Activated T-cell treated with anti-CD3 and anti-CD28 coated beads, Interleukin-2, amount 50 U/mL, for 1 hour (primary cell): ENCODE measurements at regions not wholly inside any gene's neighbourhood (a gene's known extent, or its start where the extent isn't known, plus 50 kb on each side); places are given as distances from the start of the nearest gene placed in this dataset.
"Not testable (repeated sequence)": the region's sequence is repeated elsewhere in the genome, so short reads cannot be mapped to it uniquely, and the experiment has no call there.

Experiments used
- DNase-seq: peaks from one replicate; pipeline ENCODE4 v3.0.0-alpha.2; 2020

DNA sequence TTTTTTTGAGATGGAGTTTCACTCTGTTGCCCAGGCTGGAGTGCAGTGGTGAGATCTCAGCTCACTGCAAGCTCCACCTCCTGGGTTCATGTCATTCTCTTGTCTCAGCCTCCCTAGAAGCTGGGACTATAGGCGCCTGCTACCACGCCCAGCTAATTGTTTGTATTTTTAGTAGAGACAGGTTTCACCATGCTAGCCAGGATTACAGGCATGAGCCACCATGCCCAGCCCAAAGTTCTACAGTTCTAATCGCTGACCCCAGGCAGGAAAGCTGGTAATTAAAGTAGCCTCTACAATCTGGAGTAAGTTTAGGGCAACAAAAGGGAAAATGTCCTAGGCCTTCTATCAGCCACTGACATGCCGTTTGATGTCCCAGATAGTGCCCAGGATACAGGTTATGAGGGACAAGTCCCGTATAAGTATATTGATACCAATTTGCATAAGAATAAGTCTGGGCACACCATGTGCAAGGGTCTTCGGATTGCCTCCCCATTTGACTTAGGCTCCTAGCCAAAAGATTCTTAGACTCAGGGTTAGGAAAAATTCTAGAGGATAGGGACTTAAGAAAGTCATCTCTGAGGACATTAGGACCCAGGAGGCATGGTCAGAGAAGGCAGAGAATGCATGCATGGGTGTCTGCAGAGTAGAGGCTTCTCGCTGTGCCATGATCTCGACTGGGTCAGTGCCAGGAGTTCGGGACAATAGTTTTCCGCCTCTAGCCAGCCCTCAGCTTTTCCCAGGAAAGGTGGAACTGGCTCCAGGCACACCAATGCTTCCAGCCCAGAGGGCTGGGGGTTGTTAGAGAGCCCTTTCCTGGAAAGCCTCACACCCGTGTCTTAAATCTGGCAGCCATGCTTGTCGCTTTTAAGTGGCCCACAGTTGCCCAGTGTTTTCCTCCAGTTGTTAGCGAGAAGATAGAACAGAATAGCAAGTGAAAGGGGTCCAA is 1111.1 kb downstream of the TAF11L14 start:
- no peak for DNase-seq

DNA sequence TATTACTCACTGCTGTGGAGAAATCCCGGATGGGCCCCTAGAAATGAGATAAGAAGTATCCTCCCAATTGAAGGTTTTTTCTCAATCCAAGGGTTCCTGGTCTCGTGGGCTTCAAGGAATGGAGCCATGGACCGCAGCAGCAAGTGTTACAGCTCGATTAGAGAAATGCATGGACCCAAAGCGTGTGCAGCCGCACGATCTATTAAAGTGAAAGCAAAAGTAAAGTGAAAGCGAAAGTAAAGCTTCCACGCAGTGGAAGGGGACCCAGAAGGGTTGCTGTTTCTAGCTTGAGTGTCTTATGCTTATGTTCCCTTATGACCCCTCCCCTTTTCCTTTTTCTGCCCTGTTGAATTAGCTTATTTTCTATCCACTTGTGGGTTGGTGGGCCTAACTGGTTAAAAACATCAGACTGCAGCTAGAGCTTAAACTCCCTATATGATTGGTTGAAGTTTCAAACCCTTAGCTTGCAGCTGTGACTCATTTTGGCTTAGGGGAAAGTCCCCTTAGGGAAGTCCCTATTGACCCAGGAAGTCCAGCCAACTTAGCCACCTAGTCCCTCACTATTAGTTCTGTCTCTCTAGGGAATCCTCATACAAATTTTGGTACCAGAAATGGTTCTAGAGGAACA is 1111.8 kb downstream of the TAF11L14 start:
- peak; percentile 42 for DNase-seq

DNA sequence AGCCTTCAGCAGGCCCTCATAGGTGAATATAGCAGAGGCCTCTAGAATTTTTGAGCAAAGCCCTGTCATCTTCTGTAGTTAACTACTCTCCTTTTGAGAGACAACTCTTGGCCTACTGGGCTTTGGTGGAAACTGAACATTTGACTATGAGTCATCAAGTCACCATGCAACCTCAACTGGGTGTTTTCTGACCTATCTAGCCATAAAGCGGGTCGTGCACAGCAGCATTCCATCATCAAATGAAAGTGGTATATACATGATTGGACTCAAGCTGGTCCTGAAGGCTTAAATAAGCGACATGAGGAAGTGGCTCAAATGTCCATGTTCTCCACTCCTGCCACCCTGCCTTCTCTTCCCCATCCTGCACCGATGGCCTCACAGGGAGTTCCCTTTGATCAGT is 1115.5 kb downstream of the TAF11L14 start:
- no peak for DNase-seq

DNA sequence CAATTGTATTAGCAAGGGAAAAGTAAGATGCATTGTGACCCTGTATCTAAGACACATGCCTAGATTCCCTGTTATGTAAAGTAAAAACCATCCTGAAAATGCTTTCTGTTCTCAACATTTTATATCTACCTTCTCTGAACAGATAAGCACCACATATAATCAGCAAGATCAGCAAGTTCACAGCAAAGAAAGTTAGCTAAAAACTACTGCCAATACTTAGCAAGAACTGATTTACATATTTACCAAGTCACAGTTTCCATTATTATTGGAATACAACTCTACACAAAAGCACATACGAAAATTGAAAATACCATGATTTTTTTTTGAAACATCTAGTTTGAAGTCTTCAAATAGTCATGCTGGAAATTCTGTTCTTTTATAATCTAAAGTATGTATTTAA is 1118.1 kb downstream of the TAF11L14 start:
- DNase-seq: no peak

DNA sequence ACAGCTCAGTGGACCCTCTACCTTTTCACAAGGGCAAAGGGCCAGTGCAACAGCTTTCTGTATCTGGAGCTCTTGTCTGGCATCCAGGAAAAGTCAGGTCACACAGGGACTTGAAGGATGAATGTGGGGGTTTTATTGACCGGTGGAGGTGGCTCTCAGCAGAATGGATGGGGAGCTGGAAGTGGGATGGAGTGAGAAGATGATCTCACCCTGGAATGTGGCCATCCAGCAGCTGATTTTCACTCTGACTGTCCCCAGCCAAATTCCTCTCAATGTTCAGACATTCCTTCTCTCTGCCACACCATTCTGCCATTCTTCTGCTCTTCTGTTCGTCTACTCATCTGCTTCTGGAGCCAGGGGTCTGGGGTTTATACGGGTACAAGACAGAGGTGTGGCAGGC is 1119.9 kb downstream of the TAF11L14 start:
- DNase-seq: no peak

DNA sequence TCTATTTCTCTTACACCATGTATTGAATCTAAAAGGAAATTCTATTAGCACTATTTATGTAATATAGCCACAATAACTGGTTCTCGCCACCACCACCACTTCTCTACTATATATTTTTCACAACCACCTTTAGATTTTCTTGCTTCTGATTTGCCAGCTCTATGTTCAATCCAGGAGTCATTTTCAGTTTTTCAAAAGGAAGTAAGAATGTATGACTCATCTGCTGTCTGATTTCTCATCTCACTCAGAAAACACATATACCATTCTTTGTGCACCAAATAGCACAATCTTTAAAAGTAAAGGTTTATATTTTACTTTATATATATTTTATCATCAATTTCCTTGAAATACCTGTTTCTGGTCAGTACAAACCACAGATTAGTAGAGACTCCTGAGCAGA is 1127.5 kb downstream of the TAF11L14 start:
- no peak for DNase-seq

DNA sequence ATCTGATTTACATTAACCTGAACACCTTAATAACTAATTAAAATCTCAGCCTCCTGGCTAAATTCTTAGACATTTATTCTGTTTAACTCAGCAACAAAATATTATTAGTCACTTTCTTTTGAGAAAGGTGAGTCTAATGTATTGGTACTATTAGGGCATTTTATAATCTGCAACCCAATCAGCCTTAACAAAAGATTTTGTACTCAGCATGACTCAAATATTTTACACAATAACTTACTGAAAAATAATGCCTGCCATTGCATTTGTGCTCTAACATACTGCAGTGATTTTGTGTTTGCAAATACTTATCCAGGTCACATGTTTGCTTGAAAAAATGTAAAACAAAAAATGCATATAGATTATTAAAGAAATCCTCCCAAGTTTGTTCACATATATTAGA is 1129.9 kb downstream of the TAF11L14 start:
- no peak for DNase-seq

DNA sequence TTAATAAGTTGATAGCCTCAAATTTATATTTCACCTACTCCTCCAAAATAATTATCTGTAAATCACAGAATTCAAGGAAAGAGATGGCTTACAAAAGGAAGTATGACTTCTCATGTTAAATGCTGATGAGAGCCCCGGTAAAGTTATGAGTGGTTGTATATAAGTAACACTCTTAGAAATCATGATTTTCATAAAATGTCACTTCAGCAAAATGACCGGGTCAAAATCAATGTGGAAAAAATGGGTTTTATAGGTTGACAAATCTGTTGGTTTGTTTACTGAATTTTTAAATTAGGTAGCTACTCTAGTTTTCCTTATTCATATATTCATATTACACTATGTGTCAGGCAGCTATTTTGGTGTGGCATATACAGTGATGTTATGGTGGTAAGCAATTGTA is 1131.0 kb downstream of the TAF11L14 start:
- DNase-seq: no peak

DNA sequence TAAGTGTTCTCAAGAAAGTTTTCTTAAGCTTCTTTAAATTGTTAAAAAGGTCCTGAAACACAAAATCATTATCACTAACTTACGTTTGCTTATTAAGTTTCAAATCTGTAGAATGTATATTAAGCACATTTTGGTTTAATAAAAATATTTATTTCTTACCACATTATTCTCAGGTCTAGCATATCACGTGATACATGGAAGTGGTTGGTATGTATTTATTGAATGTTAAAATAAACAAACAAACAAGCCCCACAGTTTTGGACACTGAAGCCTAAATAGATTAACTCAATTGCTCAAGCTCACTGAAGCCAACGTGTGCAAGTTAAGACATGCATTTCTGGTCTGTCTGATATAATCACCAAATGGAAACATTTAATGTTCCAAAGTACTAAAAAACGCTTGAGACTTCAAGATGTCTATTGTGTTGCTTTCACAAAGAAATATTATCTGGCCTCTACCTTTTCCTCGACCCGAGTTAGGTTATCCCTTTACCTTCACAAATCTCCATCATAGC is 1136.9 kb downstream of the TAF11L14 start:
- no peak for DNase-seq

DNA sequence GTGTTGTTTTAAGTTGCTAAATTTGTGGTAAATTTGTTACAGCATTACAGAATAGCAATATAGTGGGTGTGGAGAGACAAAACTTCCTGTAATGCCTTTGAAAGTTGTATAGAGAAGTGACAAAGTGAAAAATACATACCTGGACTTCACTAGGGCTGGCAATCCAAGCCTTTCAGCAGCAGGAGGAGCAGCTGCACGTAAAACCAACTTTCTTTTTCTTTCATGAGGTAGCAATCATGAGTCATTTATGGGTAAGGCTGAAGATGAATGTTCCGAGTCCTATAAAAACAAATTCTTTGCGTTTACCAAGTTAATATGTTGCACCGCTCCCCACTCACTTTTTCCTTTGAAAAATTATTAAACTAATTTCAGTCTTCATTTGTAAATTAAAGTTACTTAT is 1138.2 kb downstream of the TAF11L14 start:
- DNase-seq: no peak

DNA sequence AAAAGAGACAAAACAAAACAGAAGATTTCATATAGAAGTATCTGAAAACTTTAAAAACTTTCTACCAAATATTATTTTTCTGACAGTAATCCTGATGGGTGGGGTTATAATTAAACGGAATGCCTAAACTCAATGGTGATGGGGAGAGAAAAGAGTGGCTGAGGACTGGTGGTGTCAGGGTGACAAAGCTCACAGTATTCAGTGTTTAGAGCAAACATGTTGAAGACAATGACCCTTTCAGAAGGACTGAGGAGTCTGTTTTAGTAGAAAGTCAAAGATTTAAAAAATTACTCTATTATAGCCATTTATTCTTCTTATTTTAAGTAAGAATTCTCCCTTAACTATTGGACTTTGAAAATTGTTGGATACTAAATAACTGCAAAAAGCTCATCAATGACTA is 1144.0 kb downstream of the TAF11L14 start:
- no peak for DNase-seq

DNA sequence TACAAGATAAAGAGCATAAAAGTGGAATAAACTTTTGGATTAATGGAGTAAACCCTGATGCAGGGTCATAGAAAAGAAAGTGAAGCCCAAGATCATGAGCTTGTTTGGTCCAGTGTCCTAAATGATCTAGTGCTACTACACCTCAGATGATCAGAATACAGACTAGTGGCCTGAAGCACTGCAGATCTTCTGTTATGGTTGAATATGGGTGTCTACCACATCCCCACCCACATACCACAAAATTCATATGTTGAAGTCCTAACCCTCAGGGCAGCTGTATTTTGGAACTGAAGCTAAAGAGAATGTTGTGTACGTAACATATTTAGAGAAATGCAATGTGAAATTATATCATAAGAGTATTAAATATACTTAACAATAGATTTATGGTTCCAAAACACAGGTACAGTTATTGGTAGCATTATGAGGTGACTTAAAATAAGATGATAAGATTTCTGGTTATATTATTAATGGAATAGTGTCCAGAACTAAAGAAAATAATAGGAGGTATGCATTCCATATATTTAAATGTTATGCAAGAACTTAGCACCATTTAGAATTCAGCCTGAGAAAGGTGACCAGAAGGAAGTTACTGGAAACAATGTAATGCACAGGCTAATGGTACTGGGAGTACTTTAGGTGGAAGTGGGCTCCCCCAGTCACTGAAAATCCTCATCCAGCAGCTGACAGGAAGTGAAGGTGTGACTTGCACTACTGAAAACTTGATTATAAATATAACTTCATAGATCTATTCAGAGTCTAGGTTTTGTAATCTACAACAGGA is 1155.1 kb downstream of the TAF11L14 start:
- DNase-seq: no peak

DNA sequence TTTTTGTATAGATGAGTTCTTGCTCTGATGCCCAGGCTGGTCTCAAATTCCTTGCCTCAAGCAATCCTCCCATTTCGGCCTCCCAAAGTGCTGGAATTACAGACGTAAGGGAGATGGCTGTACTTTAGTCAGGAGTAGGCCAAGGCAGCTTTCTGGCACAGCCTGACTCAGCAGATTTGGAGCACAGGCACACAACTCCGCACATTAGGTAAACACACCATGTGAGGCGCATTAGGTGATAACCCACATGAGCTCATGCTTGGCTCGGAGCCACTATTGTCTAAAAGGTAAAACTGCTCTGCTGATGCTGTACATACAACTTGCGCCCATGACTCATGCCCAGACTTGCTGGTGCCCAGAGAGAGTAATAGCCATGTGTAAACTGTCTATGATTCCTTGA is 1157.9 kb downstream of the TAF11L14 start:
- DNase-seq: no peak

DNA sequence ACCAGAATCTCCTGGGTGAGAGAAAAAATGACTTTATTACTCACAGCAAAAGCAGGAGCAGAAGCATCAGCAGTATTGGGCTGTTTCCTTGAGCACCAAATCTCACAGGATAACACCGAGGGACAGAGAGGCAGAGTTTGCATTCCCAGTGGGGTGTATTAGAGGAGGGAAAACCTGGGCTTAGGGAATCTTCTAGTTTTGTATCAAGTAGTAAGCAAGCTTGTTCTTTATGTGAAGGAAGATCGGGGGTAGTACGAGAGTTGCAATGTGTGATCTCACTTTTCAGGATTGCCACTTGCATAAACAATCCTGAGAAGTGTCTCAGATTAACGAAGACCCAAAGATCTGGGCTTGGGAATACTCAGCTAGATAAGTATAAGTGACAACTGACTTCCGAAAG is 1163.0 kb downstream of the TAF11L14 start:
- DNase-seq: no peak

DNA sequence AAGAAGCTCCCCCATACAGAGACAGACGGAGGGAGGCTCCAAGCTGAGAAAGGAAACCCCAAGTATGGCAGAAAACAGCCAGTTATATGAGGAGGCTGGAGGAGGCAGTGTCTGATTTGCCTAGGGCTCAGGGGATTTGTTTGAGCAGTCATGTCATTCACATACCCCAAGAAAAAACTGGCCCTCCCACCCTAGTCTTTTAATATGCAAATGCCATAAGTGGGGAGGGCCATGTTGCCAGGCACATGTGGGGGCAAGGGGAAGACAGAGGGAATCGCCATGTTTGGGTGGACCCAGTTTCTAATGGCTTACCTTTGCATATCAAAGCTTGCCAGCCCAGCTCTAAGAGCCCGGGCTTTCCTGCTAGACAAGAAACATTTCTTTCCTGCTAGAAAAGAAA is 1163.8 kb downstream of the TAF11L14 start:
- DNase-seq: no peak

DNA sequence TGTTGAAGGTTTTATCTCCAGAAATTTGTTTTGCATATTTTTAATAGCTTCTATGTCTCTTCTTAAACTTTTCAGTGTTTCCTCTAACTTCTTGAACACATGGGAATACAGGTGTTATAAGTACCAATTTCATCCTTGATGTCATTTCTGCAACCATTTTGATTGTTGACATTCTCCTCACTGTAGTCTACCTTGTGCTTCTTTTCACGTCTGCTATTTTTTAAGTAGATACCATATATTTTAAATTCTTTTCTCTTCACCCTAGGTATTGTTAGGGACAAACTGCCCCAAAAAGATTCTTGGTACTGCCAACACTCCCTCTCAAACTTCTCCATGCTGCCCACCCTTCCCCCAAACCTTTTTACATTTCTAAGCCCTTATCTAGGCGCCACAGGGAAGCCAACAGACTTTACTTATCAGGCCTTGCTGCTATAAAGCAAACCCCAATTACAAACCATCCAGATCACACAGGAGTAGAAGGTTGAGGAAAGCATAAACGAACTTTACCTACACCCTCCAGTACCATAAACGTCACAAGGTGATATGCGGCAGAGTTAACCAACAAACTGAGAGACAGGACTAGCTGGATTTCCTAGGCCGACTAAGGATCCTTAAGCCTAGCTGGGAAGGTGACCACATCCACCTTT is 1165.3 kb downstream of the TAF11L14 start:
- no peak for DNase-seq

DNA sequence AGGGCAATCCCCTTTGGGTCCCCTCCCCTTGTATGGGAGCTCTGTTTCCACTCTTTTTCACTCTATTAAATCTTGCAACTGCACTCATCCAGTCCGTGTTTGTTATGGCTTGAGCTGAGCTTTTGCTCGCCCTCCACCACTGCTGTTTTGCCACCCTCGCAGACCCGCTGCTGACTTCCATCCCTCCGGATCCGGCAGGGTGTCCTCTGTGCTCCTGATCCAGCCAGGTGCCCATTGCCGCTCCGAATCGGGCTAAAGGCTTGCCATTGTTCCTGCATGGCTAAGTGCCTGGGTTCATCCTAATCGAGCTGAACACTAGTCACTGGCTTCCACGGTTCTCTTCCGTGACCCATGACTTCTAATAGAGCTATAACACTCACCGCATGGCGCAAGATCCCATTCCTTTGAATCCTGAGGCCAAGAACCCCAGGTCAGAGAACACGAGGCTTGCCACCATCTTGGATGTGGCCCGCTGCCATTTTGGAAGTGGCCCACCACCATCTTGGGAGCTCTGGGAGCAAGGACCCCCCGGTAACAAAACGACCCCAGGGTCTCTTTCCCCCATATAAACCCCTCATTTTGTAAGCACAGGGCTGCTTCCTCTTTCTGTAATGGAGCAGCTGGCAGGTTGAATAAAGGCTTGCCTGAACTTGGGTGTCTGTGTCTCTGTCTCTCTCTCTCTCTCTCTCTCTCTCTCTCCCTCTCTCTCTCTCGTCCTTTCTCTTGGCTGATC is 1166.2 kb downstream of the TAF11L14 start:
- DNase-seq: no peak

DNA sequence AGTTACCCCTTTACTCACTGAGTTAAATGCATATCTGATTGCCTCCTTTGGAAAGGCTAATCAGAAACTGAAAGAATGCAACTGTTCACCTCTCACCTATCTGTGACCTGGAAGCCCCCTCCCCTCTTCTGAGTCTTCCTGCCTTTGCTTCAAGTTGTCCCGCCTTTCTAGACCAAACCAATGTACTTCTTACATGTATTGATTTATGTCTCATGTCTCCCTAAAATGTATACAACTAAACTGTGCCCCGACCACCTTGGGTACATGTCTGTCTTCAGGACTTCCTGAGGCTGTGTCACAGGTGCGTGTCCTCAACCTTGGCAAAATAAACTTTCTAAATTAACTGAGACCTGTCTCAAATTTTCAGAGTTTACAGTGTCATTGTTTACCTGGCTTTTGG is 1167.2 kb downstream of the TAF11L14 start:
- DNase-seq: not testable (repeated sequence)

DNA sequence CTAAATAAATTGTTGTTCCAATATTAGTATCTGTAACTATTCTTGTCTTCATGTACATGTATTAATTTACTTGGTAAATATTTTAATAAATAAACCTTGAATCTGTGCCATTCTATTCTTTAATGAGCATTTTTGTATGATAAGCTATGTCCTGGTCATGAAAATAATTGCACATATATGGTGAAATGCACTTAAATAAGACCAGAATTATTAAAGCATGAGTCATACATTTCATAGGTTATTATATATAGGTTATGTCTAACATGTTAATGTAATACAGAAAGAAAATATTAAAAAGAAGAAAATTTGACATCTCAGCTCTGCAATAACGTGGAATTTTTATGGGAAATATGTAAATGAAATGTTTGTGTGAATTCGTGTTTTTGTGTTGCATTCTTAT is 1168.1 kb downstream of the TAF11L14 start:
- DNase-seq: no peak

DNA sequence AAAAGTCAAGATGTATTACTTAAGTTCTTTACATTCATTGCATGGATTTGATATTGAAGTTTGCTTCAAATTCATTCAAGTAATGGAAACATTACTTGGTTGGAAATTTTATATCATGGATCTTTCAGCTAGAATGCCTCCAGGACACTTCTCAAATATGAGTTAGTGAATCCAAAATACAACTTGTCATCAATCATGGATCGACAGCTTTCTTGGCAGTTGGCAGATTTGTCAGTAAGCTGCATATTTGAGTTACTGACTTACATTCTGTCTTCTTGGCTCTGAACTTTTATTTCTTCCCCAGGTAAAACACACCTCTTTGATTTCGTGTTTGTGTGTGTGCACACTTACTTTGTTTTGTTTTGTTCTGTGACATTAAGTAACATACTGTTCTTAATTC is 1171.1 kb downstream of the TAF11L14 start:
- no peak for DNase-seq

DNA sequence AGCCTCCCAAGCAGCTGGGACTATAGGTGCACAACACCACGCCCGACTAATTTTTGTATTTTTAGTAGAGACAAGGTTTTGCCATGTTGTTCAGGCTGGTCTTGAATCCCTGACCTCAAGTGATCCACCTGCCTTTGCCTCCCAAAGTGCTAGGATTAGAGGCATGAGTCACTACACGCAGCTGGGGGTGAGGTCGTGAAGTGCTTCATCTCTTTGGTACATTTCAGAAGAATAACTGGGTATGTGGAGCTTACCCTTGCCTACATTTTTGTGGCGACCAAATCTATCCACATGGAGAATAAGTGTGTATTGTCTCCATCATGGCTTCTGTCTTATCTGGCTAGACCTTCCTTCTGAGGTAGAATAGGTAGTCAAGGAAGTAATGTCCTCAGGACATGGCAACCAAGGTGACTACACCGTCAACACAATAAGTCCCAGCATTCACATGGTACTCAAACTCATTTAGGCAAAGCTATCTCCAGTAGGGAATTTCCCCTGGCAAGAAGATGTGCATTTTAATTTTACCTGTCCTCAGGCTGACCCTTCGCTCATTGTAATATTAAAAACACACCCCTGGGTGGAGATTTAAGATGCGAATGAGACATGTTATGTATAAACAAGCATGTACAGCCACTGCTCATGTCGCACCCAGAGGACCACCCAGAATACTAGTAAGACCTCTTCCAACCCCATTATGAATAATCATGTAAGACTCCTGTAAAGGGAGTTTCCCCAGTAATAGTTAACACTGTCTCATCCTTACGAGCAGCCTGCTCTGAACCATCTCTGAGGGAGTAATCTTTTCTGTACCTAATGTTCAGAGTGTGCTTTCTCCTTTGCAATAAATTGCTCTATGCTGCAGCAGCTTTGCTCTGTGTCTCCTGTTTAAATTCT is 1173.2 kb downstream of the TAF11L14 start:
- no peak for DNase-seq
